Left cardiac atrium (tissue), 4 donors: ENCODE measurements at regions not wholly inside any gene's neighbourhood (a gene's known extent, or its start where the extent isn't known, plus 50 kb on each side); places are given as distances from the start of the nearest gene placed in this dataset.

Source experiments
- ATAC-seq, 2 donors: fragments of 200-7000 bp; cut with Tn5 transposase; one replicate each; pipeline ENCODE4 v1.9.1; 2020; ENCODE audit warnings: mild to moderate bottlenecking in 2 of 2, moderate library complexity in 2 of 2
- DNase-seq: peaks from one replicate; pipeline ENCODE4 v3.0.0-alpha.2; 2020
- intact Hi-C, 2 donors: fragments of 100-400 bp; cut with DNase I; formaldehyde crosslinking; loops; one replicate each; pipeline versions ENCODE4 v1.14.1 to v1.15.1; 2022 to 2023
- donor health status: DM: no; HTN: yes; CAD: no.
- donor health status: DM: no; HTN: yes; CAD: no; lungs with severe emphysema.
- donor health status: DM: yes; HTN: yes; CAD: no.
- donor health status: Dilated cardiomyopathy.

DNA sequence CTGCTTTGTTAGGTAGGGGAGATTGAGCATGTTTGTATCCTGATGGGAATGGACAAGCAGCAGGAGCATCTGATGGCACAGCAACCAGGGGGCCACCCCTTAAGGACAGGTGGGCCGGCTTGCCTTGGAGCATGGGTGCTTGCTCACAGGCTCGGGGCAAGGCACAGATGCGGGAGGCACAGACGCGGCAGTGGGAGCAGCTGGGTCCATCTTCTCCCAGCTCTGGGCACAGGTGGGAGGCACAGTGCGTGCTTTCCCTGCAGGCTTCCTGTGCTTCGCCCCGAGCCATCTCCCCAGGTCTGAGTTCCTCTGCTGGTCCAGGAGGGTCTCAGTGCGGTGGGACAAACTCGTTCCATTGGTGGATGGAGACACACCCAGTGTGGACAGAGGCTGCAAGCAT is 73.6 kb upstream of the BHLHE23 start:
- ATAC-seq: no peak
- peak; percentile 7 for DNase-seq
- intact Hi-C loops: no loop called here

DNA sequence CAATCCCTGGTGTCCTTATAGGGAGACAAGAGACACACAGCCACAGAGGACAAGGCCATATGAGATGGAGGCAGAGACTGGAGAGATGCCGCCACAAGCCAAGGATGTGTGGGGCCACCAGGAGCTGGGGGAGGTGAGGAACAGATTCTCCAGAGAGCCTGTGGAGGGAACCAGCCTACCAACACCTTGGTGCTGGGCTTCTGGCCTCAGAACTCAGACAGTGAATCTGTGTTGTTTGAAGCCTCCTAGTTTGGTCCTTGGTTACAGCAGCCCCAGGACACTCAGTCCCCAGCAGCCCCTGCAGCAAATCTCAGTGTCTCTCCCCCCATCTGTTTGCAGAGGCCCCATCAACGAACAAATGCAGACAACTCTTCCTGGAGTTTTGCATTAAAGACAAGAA is 73.2 kb upstream of the BHLHE23 start:
- ATAC-seq: no peak
- DNase-seq: no peak

DNA sequence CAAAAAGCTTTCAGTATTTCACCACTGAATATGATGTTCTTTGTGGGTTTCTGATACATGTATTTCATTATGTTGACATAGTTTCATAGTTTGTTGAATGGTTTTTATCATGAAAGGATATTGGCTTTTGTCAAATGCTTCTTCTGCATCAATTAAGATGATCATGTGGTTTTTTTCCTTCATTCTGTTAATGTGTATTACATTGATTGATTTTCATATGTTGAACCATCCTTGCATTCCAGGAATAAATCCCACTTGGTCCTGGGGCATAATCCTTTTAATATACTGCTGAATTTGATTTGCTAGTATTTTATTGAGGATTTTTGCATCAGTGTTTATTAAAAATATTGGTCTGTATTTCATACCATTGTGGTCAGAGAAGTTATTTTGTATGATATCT is 70.9 kb upstream of the BHLHE23 start:
- ATAC-seq (no peak), DNase-seq (no peak)
- intact Hi-C loops: no loop called here

More for the DNA sequence above, 73.2 kb upstream of the BHLHE23 start:
- intact Hi-C loops: no loop called here

- intact Hi-C loops: no loop called here
- ATAC-seq (no peak), DNase-seq (no peak)
These were observed 69.7 kb upstream of the BHLHE23 start for GRCh38 chr20:63076421-63076820.

DNA sequence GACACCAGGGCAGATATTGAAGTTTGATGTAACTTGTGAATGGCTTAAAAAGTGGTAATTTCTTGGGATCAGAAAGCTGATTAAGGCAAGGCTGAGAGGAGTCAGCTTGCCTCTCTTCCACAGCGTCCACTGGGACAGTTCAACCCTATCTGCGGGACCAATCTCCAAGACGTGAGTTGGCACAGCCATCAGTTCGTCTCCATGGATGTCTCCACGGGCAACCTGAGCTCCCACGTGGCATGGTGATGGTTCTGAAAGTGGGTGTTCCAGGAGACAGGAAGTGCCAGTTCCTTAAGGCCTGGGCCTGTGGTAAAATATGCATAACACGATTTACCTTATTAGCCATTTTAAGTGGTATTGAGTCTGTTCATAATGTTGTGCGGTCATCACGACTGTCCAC is 67.9 kb upstream of the BHLHE23 start:
- intact Hi-C loops: no loop called here
- ATAC-seq (no peak), DNase-seq (peak; percentile 6)

DNA sequence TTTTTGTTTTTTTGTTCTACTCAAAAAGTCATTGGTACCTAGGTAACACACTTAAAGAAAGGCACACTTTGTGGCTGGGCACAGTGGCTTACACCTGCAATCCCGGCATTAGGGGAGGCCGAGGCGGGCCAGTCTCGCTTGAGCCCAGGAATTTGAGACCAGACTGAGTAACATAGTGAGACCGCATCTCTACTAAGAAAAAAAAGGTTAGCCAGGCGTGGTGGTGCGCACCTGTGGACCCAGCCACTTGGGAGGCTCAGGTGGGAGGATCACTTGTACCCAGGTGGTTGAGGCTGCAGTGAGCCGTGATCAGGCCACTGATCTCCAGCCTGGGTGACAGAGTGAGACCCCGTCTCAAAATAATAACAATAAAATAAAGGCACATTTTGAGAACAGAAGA is 67.4 kb upstream of the BHLHE23 start:
- DNase-seq (peak; percentile 2), ATAC-seq (no peak)
- intact Hi-C loops: no loop called here

- no peak for ATAC-seq
- DNase-seq: peak; percentile 6
- intact Hi-C loops: no loop called here
These were observed 66.9 kb upstream of the BHLHE23 start for GRCh38 chr20:63073738-63074065.

DNA sequence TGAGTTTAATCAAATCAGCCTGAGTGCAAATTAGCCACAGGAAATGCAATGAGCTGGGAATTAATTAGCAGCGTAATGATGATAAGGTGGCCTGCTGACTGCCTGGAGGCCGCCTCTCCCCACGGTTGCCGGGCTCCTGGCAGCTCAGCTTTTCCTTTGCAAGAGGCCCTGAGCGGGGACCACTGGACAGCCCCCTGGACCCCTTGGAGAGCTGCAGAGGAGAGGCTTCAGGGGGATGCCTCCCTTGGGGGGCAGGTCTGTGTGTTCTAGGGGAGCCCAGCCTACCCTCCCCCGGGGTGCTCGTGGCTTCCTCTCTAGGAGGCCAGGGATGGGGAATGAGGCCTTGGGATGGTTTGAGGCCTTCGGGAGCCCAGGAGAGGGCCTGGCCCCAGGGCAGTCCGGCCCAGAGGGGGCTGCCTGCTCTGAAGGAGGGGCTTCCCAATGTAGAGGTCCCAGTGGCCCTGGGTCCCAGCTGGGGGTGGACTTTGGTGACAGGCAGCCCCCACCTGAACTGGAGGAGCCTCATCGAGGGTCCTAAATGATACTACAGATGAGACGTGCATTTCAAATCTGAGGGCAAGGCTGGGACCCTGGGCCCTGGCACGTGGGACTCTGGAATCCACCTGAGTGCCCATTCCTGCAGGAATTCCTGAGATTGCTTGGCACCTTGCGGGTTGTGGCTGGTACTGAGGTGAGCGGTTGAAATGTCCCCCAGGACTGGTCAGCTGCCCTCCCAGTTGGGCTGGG is 66.4 kb upstream of the BHLHE23 start:
- intact Hi-C loops: no loop called here
- ATAC-seq: no peak
- peak; percentile 10 for DNase-seq

- ATAC-seq (no peak), DNase-seq (peak; percentile 7)
- intact Hi-C loops: no loop called here
These were observed 65.5 kb upstream of the BHLHE23 start for GRCh38 chr20:63072231-63072791.

DNA sequence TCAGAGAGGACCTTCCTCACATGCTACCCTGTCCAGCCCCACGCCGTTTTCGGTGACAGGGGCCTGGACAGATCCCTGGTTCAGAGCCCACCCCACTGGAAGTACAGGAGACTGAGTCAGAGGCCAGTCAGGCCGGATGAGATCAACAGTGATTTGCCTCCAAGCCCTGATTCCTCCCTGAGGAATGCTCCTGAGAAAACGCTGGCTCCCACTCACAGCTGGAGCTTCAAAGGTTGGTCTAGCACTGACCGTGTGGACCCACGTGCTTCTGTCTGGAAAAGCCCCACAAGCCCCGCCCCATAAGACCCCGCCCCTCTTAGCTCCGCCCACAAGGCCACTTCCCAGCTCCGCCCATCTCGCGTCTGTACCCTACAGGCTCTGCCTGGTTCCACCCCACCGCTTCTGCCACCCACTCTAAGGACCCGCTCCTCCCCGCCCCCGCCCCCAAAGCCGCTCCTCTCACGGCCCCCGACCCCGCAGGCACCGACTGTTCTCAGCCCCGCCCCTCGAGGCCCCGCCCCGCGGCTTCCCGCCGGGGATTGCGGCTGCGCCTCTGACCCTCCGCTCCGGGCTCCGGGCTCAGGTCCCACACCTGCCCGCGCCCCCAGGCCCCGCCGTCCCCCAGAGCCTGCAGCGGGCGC is 64.9 kb upstream of the BHLHE23 start:
- intact Hi-C loops: no loop called here
- no peak for ATAC-seq
- DNase-seq: peak; percentile 17

DNA sequence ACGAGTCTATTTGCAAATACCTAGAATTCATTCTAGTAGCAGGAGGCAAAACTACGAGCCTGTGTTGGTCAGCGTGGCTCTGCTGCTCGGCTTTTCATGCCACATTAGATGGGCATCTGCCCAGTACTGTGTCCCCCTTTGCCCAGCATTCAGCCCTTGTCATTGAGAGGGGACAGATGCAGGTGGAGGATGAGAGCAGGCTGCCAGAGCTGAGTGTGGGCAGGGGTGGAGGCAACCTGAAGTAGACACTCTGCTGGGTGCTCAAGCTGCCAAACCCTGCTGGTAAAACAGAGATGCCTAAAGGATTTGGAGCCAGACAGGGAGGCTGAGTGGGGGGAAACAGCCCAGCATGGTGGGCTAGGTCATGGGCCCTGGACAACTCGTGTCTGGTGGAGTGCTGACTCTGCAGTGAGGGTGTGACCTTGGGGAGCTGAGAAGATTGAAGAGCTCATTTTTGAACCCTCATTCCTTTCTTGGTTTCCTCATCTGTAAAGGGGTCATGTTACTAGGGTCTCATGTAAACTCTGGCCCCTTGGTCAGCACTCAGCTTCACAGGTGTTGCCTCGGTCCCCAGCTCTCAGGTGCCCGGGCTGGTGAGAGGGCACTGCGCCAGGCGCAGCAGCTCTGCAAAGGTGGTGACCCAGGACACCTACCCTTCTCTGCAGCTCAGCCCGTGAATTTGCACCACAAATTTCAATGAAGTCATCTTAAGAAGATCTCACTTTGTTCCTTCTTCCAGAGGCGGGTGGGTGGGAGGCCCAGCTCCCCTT is 64.2 kb upstream of the BHLHE23 start:
- intact Hi-C loops: no loop called here
- DNase-seq: peak; percentile 7
- no peak for ATAC-seq

- no peak for ATAC-seq
- peak; percentile 16 for DNase-seq
- intact Hi-C loops: no loop called here
These were observed 63.5 kb upstream of the BHLHE23 start for GRCh38 chr20:63070301-63070625.

GRCh38 chr20:63068711-63069367 is 62.1 kb upstream of the BHLHE23 start:
- DNase-seq (peak; percentile 2), ATAC-seq (no peak)
- intact Hi-C loops: no loop called here

- DNase-seq: peak; percentile 11
- intact Hi-C loops: no loop called here
- ATAC-seq: no peak
These were observed 61.2 kb upstream of the BHLHE23 start for GRCh38 chr20:63067721-63068560.

DNA sequence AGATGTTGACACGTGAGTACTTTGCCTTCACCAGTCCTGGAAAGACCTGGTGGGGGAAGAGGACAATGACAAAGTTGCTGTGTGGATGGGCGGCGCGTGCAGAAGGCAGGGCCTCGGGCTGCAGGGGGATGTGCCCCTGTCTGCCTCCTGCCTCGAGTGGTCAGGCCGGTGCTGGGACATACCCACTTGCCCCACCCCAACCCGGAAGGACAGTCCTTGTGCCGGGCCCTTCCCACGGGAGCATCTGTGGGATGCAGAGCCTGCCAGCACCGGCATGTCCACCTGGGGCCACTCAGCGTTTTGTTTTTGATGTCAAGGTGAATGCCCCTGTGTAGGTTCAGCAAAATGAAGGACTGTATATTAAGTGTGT is 60.5 kb upstream of the BHLHE23 start:
- ATAC-seq: no peak
- intact Hi-C loops: no loop called here
- peak; percentile 7 for DNase-seq

DNA sequence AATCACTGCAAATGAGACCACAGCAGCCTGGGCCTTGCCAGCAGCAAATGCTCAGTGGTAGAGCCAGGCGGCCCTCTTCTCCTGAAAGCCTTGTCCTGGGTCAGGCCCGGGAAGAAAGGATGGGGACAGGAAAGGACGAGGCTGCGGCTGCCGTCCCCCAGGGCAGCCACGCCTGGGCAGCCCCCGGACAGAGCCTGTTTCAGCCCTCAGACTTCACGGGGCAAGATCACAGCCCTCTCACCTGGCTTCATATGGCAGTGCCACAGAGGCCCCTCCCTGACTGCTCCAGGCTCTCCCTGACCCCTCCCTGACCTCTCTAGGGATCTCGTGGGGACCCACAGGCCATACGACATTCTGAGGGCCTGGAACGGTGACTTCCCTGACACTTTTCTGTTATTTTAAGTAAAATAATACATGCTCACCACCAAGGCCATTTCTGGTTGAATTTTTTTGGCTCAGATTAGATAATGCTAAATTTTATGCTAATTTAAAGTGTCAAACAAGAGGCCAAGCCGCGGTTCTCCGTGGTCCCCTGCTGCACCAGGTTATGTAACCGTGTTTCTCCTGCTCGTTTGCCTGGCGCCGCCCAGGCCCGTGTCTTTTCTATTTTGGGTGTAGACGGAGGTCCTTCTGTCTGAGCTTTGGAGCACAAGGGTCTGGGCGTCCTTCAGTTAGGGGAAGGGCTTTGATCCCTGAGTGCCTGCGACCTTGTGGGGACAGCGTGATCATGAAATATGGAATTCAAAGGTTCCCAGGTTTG is 59.9 kb upstream of the BHLHE23 start:
- ATAC-seq: no peak
- intact Hi-C loops: no loop called here
- peak; percentile 6 for DNase-seq

GRCh38 chr20:63065911-63066310 is 59.1 kb upstream of the BHLHE23 start:
- ATAC-seq (no peak), DNase-seq (peak; percentile 5)
- intact Hi-C loops: no loop called here
